H9 (cell line): ENCODE measurements at regions not wholly inside any gene's neighbourhood (a gene's known extent, or its start where the extent isn't known, plus 50 kb on each side); places are given as distances from the start of the nearest gene placed in this dataset.

Experiments used
- DNase-seq: peaks from one replicate; pipeline ENCODE4 v3.0.0-alpha.2; 2017
- H2AFZ ChIP-seq: one replicate; pipeline ENCODE4 v1.6.1; 2013; ENCODE audit warnings: mild to moderate bottlenecking, low read length, control low read depth, moderate library complexity
- H2AK5ac ChIP-seq: 2 replicates; pipeline ENCODE4 v1.6.1; 2013; ENCODE audit warnings: low read length, control low read depth, mixed read lengths; ENCODE audit not compliant: insufficient read length
- H2BK120ac ChIP-seq: one replicate; pipeline ENCODE4 v1.6.1; 2013; ENCODE audit warnings: low read depth, mild to moderate bottlenecking, low read length, control low read depth, inconsistent platforms; ENCODE audit not compliant: poor library complexity, severe bottlenecking
- H2BK12ac ChIP-seq: 2 replicates; pipeline ENCODE4 v1.6.1; 2013; ENCODE audit warnings: low read length, control low read depth, mixed read lengths, low read depth; ENCODE audit not compliant: insufficient read length
- H2BK15ac ChIP-seq: 2 replicates; pipeline ENCODE4 v1.6.1; 2013; ENCODE audit warnings: low read depth, low read length, control low read depth
- H2BK20ac ChIP-seq: one replicate; pipeline ENCODE4 v1.6.1; 2013; ENCODE audit warnings: low read depth, mild to moderate bottlenecking, low read length, control low read depth, inconsistent platforms; ENCODE audit not compliant: poor library complexity, severe bottlenecking
- H2BK5ac ChIP-seq: 2 replicates; pipeline ENCODE4 v1.6.1; 2013; ENCODE audit warnings: low read length, control low read depth, mixed read lengths; ENCODE audit not compliant: insufficient read length
- H3K14ac ChIP-seq: 2 replicates; pipeline ENCODE4 v1.6.1; 2013; ENCODE audit warnings: low read length, control low read depth; ENCODE audit not compliant: insufficient read depth
- H3K18ac ChIP-seq: 2 replicates; pipeline ENCODE4 v1.6.1; 2013; ENCODE audit warnings: low read depth, mild to moderate bottlenecking, mixed read lengths, low read length, control low read depth; ENCODE audit not compliant: insufficient read length
- H3K23ac ChIP-seq: 2 replicates; pipeline ENCODE4 v1.6.1; 2013; ENCODE audit warnings: low read length, control low read depth, mixed read lengths, low read depth; ENCODE audit not compliant: insufficient read length
- H3K23me2 ChIP-seq: 2 replicates; pipeline ENCODE4 v1.6.1; 2013; ENCODE audit warnings: low read depth, mild to moderate bottlenecking, mixed read lengths, low read length, control low read depth; ENCODE audit not compliant: insufficient read length, poor library complexity, severe bottlenecking
- H3K27ac ChIP-seq: 2 replicates; pipeline ENCODE4 v1.5.1; 2013; ENCODE audit warnings: low read length, control low read depth, mixed read lengths, low read depth; ENCODE audit not compliant: insufficient read length
- H3K27me3 ChIP-seq: 2 replicates; pipeline ENCODE4 v1.6.1; 2013; ENCODE audit warnings: low read length, control low read depth, inconsistent platforms; ENCODE audit not compliant: insufficient read depth
- H3K4ac ChIP-seq: 2 replicates; pipeline ENCODE4 v1.6.1; 2013; ENCODE audit warnings: low read depth, mild to moderate bottlenecking, control low read depth, inconsistent platforms, low read length, moderate library complexity
- H3K4me1 ChIP-seq: 2 replicates; pipeline ENCODE4 v1.6.1; 2013; ENCODE audit warnings: low read length, control low read depth, inconsistent platforms; ENCODE audit not compliant: insufficient read depth
- H3K4me2 ChIP-seq: 2 replicates; pipeline ENCODE4 v1.6.1; 2013; ENCODE audit warnings: low read length, control low read depth, mixed read lengths; ENCODE audit not compliant: insufficient read length, insufficient read depth
- H3K56ac ChIP-seq: 2 replicates; pipeline ENCODE4 v1.6.1; 2013; ENCODE audit warnings: low read depth, mild to moderate bottlenecking, mixed read lengths, low read length, control low read depth; ENCODE audit not compliant: insufficient read length
- H3K79me1 ChIP-seq: 2 replicates; pipeline ENCODE4 v1.6.1; 2013; ENCODE audit warnings: low read depth, mild to moderate bottlenecking, moderate library complexity, low read length, control low read depth, inconsistent platforms; ENCODE audit not compliant: insufficient read depth, poor library complexity, severe bottlenecking
- H3K79me2 ChIP-seq: 2 replicates; pipeline ENCODE4 v1.6.1; 2013; ENCODE audit warnings: low read length, control low read depth, inconsistent platforms; ENCODE audit not compliant: insufficient read depth
- H3K9ac ChIP-seq: 2 replicates; pipeline ENCODE4 v1.6.1; 2013; ENCODE audit warnings: low read length, control low read depth, mixed read lengths; ENCODE audit not compliant: insufficient read length; ENCODE audit errors: extremely low read depth
- H3K9me3 ChIP-seq: one replicate; pipeline ENCODE4 v1.6.1; 2013; ENCODE audit warnings: low read depth, low read length, inconsistent platforms; ENCODE audit not compliant: control insufficient read depth
- H3T11ph ChIP-seq: one replicate; pipeline ENCODE4 v1.6.1; 2013; ENCODE audit warnings: mild to moderate bottlenecking, low read length, control low read depth, inconsistent platforms
- H4K20me1 ChIP-seq: one replicate; pipeline ENCODE4 v1.6.1; 2013; ENCODE audit not compliant: control insufficient read depth, insufficient read length, insufficient read depth
- H4K5ac ChIP-seq: 2 replicates; pipeline ENCODE4 v1.6.1; 2013; ENCODE audit warnings: low read depth, mild to moderate bottlenecking, mixed read lengths, low read length, control low read depth; ENCODE audit not compliant: insufficient read length
- H4K8ac ChIP-seq: replicated peaks from 2 replicates; pipeline ENCODE4 v1.6.1; 2013; ENCODE audit warnings: low read length, control low read depth, mixed read lengths, low read depth; ENCODE audit not compliant: insufficient read length
- H4K91ac ChIP-seq: 2 replicates; pipeline ENCODE4 v1.6.1; 2013; ENCODE audit warnings: low read depth, mild to moderate bottlenecking, moderate library complexity, mixed read lengths, low read length, control low read depth; ENCODE audit not compliant: insufficient read length
- H3K27ac Mint-ChIP-seq, 3 experiments: 2 replicates in 2 of 3; 3 replicates in 1 of 3; pipeline ENCODE4 v1.8.0; 2020 to 2021; ENCODE audit warnings: mixed read lengths in 3 of 3, mild to moderate bottlenecking in 1 of 3, moderate library complexity in 1 of 3
- H3K27me3 Mint-ChIP-seq: 2 replicates; pipeline ENCODE4 v1.8.0; 2021; ENCODE audit warnings: low read depth, mild to moderate bottlenecking, moderate library complexity, mixed read lengths
- H3K36me3 Mint-ChIP-seq, 3 experiments: 2 replicates in 2 of 3; 3 replicates in 1 of 3; pipeline ENCODE4 v1.8.0; 2020 to 2021; ENCODE audit warnings: low read depth in 3 of 3, mixed read lengths in 3 of 3; ENCODE audit not compliant: insufficient read depth in 1 of 3
- H3K4me1 Mint-ChIP-seq, 2 experiments: 2 replicates each; pipeline ENCODE4 v1.8.0; 2020; ENCODE audit warnings: mixed read lengths in 2 of 2
- H3K4me3 Mint-ChIP-seq, 2 experiments: 2 replicates in 1 of 2; 3 replicates in 1 of 2; pipeline ENCODE4 v1.8.0; 2020 to 2021; ENCODE audit warnings: mild to moderate bottlenecking in 2 of 2, mixed read lengths in 2 of 2, moderate library complexity in 1 of 2
- H3K9me3 Mint-ChIP-seq, 2 experiments: 2 replicates in 1 of 2; 3 replicates in 1 of 2; pipeline ENCODE4 v1.8.0; 2020; ENCODE audit warnings: mild to moderate bottlenecking in 2 of 2, mixed read lengths in 2 of 2, moderate library complexity in 1 of 2
- CTCF ChIP-seq: fragments of 200-600 bp; sonication (generic); conservative IDR thresholded peaks from 3 replicates; pipeline ENCODE4 v1.8.0; 2021; ENCODE audit warnings: antibody characterized with exemption, mild to moderate bottlenecking
- WGBS: extraction: QIAGEN DNeasy Blood & Tissue Kit; methylation state at CpG from one replicate; pipeline ENCODE4 v1.1.7; 2013; ENCODE audit warnings: missing lambda C conversion rate, low lambda C conversion rate, mixed read lengths; ENCODE audit not compliant: insufficient read length; ENCODE audit errors: extremely low coverage; 5-methylcytosine and 5-hydroxymethylcytosine counted together

GRCh38 chr15:95981209-95981608 is 349.3 kb upstream of the NR2F2 start:
- DNase-seq: no peak
- H3K27ac ChIP-seq: no peak overlapping the region
- no peak for TF ChIP-seq CTCF
- H3K23ac ChIP-seq: no peak overlapping the region
- no peaks in the 10 kb centered on the region for H3K79me1 ChIP-seq
- no peaks in the 10 kb centered on the region for H3K27me3 ChIP-seq
- H4K5ac ChIP-seq: no peak overlapping the region
- no peak overlapping the region for H4K8ac ChIP-seq
- no peak overlapping the region for H3K18ac ChIP-seq
- H2AK5ac ChIP-seq: no peak overlapping the region
- no peaks in the 10 kb centered on the region for H3K79me2 ChIP-seq
- H2BK5ac ChIP-seq: no peak overlapping the region
- Mint-ChIP-seq H3K4me3 (no peak overlapping the region), H3K4me1 (no peaks in the 10 kb centered on the region), H3K27ac (no peak overlapping the region), H3K27me3 (peaks cover 4% of the 10 kb centered on the region), H3K9me3 (no peaks in the 10 kb centered on the region), H3K36me3 (no peaks in the 10 kb centered on the region)
- H4K20me1 ChIP-seq: no peaks in the 10 kb centered on the region
- no peak overlapping the region for H3K56ac ChIP-seq
- H2BK12ac ChIP-seq: no peak overlapping the region
- no peak overlapping the region for H2AFZ ChIP-seq
- H3T11ph ChIP-seq: no peak overlapping the region
- H3K4ac ChIP-seq: no peak overlapping the region
- no peaks in the 10 kb centered on the region for H3K4me1 ChIP-seq
- no peak overlapping the region for H2BK120ac ChIP-seq
- no peak overlapping the region for H3K14ac ChIP-seq
- H3K9me3 ChIP-seq: no peaks in the 10 kb centered on the region
- H3K9ac ChIP-seq: no peak overlapping the region
- no peak overlapping the region for H2BK15ac ChIP-seq
- no peak overlapping the region for H4K91ac ChIP-seq
- H3K23me2 ChIP-seq: no peaks in the 10 kb centered on the region
- no peak overlapping the region for H2BK20ac ChIP-seq
- no peak overlapping the region for H3K4me2 ChIP-seq
- WGBS: no CpG with 5 or more reads among the region's 6 CpGs
